EL (cell line): ENCODE measurements at regions not wholly inside any gene's neighbourhood (a gene's known extent, or its start where the extent isn't known, plus 50 kb on each side); places are given as distances from the start of the nearest gene placed in this dataset.
A peak's percentile ranks its signal among the peaks of the same experiment; 100 is the strongest.

Experiments used
- DNase-seq: peaks from one replicate; pipeline ENCODE4 v3.0.0-alpha.2; 2016

- DNase-seq = no peak
Observed at GRCh38 chr17:17419166-17419565, 57.6 kb upstream of the MED9 start.

- no peak for DNase-seq
Observed at GRCh38 chr17:17419631-17420030, 57.2 kb upstream of the MED9 start.

- no peak for DNase-seq
Observed at GRCh38 chr17:17420082-17420481, 56.7 kb upstream of the MED9 start.

- DNase-seq = no peak
Observed at GRCh38 chr17:17420561-17421269, 56.1 kb upstream of the MED9 start.

GRCh38 chr17:17421346-17422216, 55.2 kb upstream of the MED9 start:
- DNase-seq = no peak

- no peak for DNase-seq
Observed at GRCh38 chr17:17422217-17422610, 54.6 kb upstream of the MED9 start.

GRCh38 chr17:17422641-17423040, 54.2 kb upstream of the MED9 start:
- DNase-seq = no peak

GRCh38 chr17:17423656-17424055, 53.1 kb upstream of the MED9 start:
- no peak for DNase-seq

GRCh38 chr17:17424552-17424951, 52.2 kb upstream of the MED9 start:
- no peak for DNase-seq

- DNase-seq = no peak
Observed at GRCh38 chr17:17425005-17425404, 51.8 kb upstream of the MED9 start.

- DNase-seq = peak; percentile 31
Observed at GRCh38 chr17:17425591-17425990, 51.2 kb upstream of the MED9 start.

- DNase-seq = no peak
Observed at GRCh38 chr17:17426184-17426583, 50.6 kb upstream of the MED9 start.
